Left renal pelvis (tissue), 4 donors: ENCODE measurements at regions not wholly inside any gene's neighbourhood (a gene's known extent, or its start where the extent isn't known, plus 50 kb on each side); places are given as distances from the start of the nearest gene placed in this dataset.
"Not testable (repeated sequence)": the region's sequence is repeated elsewhere in the genome, so short reads cannot be mapped to it uniquely, and the experiment has no call there.

Experiments
- DNase-seq, 4 donors: peaks; one replicate each; pipeline ENCODE4 v3.0.0-alpha.2; 2013; ENCODE audit warnings: low read depth in 4 of 4, low spot score in 3 of 4

- no peak for DNase-seq
Measured at GRCh38 chr14:28152453-28153044, 614.0 kb upstream of the FOXG1 start.

DNA sequence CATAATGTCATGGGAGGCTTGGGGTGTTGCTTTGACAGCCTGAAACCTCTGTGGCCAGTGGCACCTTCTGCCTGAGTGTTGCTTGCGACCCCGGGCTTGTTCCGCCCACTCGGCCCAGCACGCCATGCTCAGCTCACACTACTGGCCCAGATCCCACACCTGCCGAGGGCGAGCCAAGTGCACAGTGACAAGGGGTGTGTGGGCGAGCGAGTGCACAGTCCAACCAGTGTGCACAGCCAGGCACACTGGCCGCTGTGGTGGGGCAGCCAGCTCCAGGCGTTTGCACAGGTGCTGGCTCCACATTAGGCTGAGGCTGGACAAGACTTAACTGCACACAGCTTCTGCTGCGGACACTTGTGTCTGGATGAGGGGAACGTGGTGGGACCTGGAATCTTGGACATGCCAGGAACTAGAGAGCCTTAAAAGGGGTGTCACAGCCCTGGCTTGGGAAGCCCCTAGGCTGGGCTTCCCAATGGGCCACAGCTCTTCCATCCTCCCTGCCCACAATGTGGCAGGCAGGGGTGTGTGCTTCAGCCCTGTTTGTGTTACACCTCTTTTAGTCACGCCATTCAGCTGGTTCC is 609.2 kb upstream of the FOXG1 start:
- DNase-seq: no peak

- DNase-seq: no peak
Measured at GRCh38 chr14:28157887-28158791, 608.4 kb upstream of the FOXG1 start.

DNA sequence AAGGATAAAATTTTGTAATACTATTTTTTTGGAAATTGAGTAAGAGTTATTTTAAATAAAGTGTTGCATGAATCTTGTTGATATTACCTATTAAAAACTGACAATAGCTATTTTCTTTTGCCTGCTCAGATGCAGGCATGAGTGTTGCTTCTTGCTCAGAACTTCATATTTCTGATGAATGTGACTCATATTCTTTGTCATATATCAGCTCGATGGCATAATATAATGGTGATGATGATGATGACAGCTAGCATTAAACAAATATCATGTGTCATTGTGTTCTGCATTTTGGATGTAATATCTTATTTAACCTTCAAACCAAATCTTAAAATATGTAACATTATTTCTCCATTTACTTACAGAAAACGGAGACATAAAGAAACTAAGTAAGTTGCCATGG is 605.5 kb upstream of the FOXG1 start:
- DNase-seq: no peak

GRCh38 chr14:28163233-28163632 is 603.4 kb upstream of the FOXG1 start:
- DNase-seq: no peak

- DNase-seq: no peak
Measured at GRCh38 chr14:28163897-28164296, 602.7 kb upstream of the FOXG1 start.

DNA sequence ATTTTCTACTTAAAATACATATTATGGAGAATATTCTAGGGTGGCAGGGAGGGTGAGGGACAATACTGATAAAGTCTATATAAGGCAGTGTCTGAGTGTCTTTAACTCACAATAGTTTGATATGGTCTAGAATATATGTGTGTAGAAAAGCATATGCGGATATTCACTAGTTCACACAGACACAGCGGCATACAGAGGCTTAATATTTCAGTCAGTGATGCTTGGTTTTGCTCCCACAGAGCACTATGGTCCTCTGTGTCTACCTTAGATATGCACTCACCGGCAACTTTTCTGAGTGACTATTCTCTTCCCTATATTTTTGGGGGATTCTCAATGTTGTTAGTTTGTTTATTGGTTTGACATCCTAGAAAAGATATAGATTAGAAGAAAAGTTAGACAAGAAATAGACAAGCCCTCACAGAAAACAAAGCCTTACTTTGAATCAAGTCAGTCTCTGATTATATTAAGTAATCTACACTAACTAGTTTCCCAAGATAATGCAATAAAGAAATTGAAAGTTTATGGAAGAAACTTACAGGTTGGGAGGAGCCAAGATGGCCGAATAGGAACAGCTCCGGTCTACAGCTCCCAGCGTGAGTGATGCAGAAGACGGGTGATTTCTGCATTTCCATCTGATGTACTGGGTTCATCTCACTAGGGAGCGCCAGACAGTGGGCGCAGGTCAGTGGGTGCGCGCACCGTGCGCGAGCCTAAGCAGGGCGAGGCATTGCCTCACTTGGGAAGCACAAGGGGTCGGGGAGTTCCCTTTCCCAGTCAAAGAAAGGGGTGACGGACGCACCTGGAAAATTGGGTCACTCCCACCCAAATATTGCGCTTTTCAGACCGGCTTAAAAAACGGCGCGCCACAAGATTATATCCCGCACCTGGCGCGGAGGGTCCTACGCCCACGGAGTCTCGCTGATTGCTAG is 578.4 kb upstream of the FOXG1 start:
- not testable (repeated sequence) for DNase-seq

DNA sequence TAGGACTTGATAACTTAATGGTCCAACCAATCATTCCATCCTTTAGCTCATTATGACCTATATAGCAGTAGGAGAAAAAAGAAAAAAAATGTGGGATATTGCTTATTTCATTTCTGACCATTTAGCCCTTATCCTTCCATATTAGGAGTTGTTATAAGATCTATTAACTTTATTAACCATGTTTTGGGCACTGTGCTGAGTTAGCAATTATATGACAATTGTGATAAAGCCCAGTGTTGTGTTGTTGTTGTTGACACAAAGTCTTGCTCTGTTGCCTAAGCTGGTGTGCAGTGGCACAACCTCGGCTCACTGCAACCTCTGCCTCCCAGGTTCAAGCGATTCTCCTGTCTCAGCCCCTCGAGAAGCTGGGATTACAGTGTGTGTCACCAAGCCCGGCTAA is 569.7 kb upstream of the FOXG1 start:
- DNase-seq: no peak

GRCh38 chr14:28220391-28220790 is 546.2 kb upstream of the FOXG1 start:
- DNase-seq: no peak

- DNase-seq: no peak
Measured at GRCh38 chr14:28240909-28241308, 525.7 kb upstream of the FOXG1 start.

DNA sequence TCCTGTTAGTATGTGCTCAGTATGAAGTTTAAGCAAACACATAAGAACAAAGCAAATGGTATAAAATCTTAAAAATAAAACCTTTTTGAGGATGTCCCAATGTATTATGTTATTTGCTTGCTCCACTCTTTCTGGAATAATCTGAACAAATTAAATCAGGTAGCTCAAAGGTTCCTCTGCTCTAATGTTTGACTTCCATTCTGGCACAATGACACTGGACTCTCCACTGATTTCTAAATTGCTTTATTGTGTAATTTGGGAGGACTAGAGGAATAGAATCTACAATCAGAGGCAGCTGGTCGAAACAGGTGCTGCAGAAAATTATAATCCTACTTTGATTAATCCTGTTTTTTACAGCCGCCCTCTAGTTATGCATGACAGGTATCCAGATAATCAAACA is 523.7 kb upstream of the FOXG1 start:
- DNase-seq: no peak

GRCh38 chr14:28243600-28243999 is 523.0 kb upstream of the FOXG1 start:
- no peak for DNase-seq

DNA sequence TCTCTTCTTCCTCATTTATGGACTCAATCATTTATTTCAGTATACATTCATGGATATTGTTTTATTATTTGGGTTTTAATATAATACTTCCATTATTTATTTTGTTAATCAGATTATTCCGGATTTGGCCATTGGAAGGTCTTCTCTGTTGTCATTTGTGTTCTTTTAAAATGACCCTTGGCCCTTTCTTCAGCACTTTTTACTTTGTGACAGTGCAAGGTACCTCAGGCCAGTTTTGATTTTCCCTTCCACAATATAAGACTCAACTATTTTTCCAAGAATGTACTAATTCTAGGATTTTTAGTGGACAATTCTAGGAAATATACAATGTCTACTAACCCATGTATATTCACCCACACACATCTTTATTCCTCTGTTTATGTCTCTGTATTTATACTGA is 521.4 kb upstream of the FOXG1 start:
- no peak for DNase-seq

DNA sequence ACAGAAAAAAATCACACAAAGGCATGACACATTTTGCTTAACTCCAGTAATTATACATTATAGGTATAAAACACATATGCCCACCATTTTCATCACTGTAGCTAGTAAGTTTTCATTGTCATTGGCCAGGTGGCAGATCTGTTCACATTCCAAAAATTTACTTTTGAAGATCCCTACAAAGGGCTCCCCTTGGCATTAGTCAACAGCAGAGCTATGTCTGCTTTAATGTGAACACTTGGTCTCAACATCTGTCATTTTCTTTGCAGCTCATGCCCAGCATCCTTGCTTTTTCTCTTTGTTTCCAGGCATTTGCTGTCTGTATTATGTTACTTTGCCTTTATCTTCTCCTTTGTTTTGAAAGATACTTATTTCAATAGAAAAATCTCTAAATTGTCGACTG is 519.1 kb upstream of the FOXG1 start:
- no peak for DNase-seq

GRCh38 chr14:28252124-28252523 is 514.5 kb upstream of the FOXG1 start:
- not testable (repeated sequence) for DNase-seq

DNA sequence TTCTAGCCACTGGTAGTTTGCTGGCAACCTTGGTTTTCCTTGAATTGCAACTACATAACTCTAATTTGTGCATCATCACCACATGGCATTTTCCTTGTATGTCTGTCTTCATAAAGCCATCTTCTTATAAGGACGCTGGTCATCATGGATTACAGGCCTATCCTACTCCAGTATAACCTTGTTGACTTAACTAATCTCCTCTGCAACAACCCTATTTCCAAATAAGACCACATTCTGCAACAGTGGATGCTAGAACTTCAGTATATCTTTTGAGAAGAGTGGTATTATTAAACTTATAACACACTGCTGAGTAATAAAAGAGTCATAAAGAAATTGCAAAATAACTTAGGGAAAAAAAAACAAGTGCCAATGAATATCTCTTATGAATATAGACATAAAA is 511.8 kb upstream of the FOXG1 start:
- no peak for DNase-seq

GRCh38 chr14:28264306-28264705 is 502.3 kb upstream of the FOXG1 start:
- no peak for DNase-seq

DNA sequence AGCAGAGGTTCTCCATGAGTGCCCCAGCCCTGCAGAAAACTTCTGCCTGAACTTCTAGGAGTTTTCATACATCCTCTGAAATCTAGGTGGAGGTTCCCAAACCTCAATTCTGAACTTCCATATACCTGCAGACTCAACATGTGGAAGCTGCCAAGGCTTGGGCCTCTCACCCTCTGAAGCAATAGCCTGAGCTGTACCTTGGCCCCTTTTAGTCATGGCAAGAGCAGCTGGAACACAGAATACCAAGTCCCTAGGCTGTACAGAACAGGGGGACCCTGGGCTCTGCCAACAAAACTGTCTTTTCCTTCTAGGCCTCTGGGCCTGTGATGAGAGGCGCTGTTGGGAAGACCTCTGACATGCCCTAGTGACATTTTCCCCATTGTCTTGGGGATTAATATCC is 494.3 kb upstream of the FOXG1 start:
- DNase-seq: no peak

DNA sequence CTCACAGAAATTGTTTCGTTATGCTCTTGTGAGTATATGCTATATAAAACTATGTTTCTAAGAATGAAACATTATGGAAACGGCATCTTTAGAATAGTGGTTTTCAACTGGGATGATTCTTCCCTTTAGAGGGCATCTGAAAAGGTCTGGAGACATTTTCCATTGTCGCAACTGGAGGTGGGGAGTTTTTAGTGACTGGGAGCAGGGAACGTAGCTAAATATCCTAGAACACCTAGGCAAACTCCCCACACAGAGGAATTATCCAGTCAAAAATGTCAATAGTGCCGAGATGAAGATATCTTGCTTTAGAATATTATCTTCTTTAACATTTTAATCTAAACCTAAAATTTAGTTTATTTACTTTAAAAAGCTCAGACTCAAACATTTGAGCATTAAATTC is 486.1 kb upstream of the FOXG1 start:
- DNase-seq: no peak

DNA sequence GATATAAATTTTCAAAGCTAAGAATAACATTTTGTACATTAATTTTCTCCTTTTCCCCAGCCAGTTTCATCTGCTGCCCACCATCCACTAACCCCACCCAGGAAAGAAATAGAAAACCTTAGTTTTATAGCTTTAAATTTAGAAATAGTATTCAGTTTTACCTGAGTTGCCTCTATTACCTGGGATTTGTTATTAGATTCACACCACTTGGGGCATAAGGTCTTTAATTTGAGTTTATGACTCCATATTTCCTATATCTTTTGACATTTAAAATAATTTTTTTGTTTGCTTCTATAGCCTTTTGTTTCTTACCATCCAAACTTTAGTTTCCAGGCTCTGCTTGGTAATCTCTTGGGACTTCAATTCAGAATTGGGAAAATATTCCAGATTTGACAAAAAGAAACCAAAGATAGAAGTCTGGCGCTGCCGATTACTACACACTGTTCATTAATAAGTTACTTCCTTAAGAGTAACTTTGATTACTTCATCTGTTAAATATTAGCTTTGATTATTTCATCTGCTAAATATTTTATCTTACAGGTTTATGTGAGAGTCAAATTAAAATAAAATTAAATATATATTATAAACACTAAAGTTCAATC is 485.5 kb upstream of the FOXG1 start:
- DNase-seq: no peak
